Endodermal cell (in vitro differentiated cells): ENCODE measurements at regions not wholly inside any gene's neighbourhood (a gene's known extent, or its start where the extent isn't known, plus 50 kb on each side); places are given as distances from the start of the nearest gene placed in this dataset.

Experiments used
- DNase-seq: peaks from one replicate; pipeline ENCODE4 v3.0.0-alpha.2; 2017
- H3K27ac ChIP-seq: 2 replicates; pipeline ENCODE4 v1.5.1; 2013; ENCODE audit warnings: mild to moderate bottlenecking, low read depth, low read length, moderate library complexity
- H3K27me3 ChIP-seq: 2 replicates; pipeline ENCODE4 v1.6.1; 2013; ENCODE audit warnings: mild to moderate bottlenecking, low read length, moderate library complexity; ENCODE audit not compliant: insufficient read depth, control insufficient read depth, poor library complexity, severe bottlenecking
- H3K36me3 ChIP-seq: 2 replicates; pipeline ENCODE4 v1.7.0; 2013; ENCODE audit warnings: mild to moderate bottlenecking, low read length, moderate library complexity; ENCODE audit not compliant: control insufficient read depth, insufficient read depth
- H3K4me1 ChIP-seq: one replicate; pipeline ENCODE4 v1.7.0; 2013; ENCODE audit warnings: low read length; ENCODE audit not compliant: control insufficient read depth, insufficient read depth
- H3K4me3 ChIP-seq: 2 replicates; pipeline ENCODE4 v1.5.1; 2013; ENCODE audit warnings: mild to moderate bottlenecking, low read length, moderate library complexity
- H3K9ac ChIP-seq: 2 replicates; pipeline ENCODE4 v1.6.1; 2013; ENCODE audit warnings: mild to moderate bottlenecking, low read length, moderate library complexity; ENCODE audit not compliant: poor library complexity, severe bottlenecking; ENCODE audit errors: extremely low read depth
- H3K9me3 ChIP-seq: 2 replicates; pipeline ENCODE4 v1.6.1; 2013; ENCODE audit warnings: mild to moderate bottlenecking, low read length, moderate library complexity; ENCODE audit not compliant: control insufficient read depth
- H3K27ac Mint-ChIP-seq: 2 replicates; pipeline ENCODE4 v1.8.0; 2020; ENCODE audit warnings: mixed read lengths
- H3K27me3 Mint-ChIP-seq: 2 replicates; pipeline ENCODE4 v1.8.0; 2021; ENCODE audit warnings: mild to moderate bottlenecking, mixed read lengths; ENCODE audit not compliant: insufficient read depth
- H3K36me3 Mint-ChIP-seq: 2 replicates; pipeline ENCODE4 v1.8.0; 2020; ENCODE audit warnings: low read depth, mixed read lengths
- H3K4me1 Mint-ChIP-seq: 2 replicates; pipeline ENCODE4 v1.8.0; 2020; ENCODE audit warnings: mixed read lengths
- H3K4me3 Mint-ChIP-seq: 2 replicates; pipeline ENCODE4 v1.8.0; 2020; ENCODE audit warnings: mild to moderate bottlenecking, moderate library complexity, mixed read lengths
- H3K9me3 Mint-ChIP-seq: 2 replicates; pipeline ENCODE4 v1.8.0; 2020; ENCODE audit warnings: mild to moderate bottlenecking, mixed read lengths
- WGBS, 2 experiments: methylation state at CpG; one replicate each; pipeline versions ENCODE4 v1.1.5 to v1.1.7; 2013; ENCODE audit warnings: missing lambda C conversion rate in 2 of 2, mixed read lengths in 1 of 2; ENCODE audit not compliant: insufficient coverage in 1 of 2, insufficient read length in 1 of 2; 5-methylcytosine and 5-hydroxymethylcytosine counted together
- TF ChIP-seq, protein P1 (sequence below): fragments of 200-600 bp; sonication (generic); conservative IDR thresholded peaks from 2 replicates; pipeline ENCODE4 v1.5.0; 2021; ENCODE audit warnings: antibody characterized with exemption, mild to moderate bottlenecking

GRCh38 chr9:81193362-81194339 is 495.7 kb downstream of the TLE1 start:
- H3K9me3 Mint-ChIP-seq, result peaks cover 5% of the 10 kb centered on the region
- H3K4me1 ChIP-seq, result no peaks in the 10 kb centered on the region
- H3K4me1 Mint-ChIP-seq, result no peaks in the 10 kb centered on the region
- TF ChIP-seq, protein P1, sequence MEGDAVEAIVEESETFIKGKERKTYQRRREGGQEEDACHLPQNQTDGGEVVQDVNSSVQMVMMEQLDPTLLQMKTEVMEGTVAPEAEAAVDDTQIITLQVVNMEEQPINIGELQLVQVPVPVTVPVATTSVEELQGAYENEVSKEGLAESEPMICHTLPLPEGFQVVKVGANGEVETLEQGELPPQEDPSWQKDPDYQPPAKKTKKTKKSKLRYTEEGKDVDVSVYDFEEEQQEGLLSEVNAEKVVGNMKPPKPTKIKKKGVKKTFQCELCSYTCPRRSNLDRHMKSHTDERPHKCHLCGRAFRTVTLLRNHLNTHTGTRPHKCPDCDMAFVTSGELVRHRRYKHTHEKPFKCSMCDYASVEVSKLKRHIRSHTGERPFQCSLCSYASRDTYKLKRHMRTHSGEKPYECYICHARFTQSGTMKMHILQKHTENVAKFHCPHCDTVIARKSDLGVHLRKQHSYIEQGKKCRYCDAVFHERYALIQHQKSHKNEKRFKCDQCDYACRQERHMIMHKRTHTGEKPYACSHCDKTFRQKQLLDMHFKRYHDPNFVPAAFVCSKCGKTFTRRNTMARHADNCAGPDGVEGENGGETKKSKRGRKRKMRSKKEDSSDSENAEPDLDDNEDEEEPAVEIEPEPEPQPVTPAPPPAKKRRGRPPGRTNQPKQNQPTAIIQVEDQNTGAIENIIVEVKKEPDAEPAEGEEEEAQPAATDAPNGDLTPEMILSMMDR, result no peak
- no peaks in the 10 kb centered on the region for H3K27me3 Mint-ChIP-seq
- no peaks in the 10 kb centered on the region for H3K36me3 Mint-ChIP-seq
- H3K27ac Mint-ChIP-seq, result no peak overlapping the region
- no peak overlapping the region for H3K4me3 Mint-ChIP-seq
- H3K4me3 ChIP-seq, result no peak overlapping the region
- no peak for DNase-seq
- no peak overlapping the region for H3K9ac ChIP-seq
- 98 to 100% methylated on average over 1 of the region's 1 CpG for WGBS, 2 experiments
- H3K36me3 ChIP-seq, result no peaks in the 10 kb centered on the region
- peaks cover 10% of the 10 kb centered on the region for H3K9me3 ChIP-seq
- H3K27me3 ChIP-seq, result no peaks in the 10 kb centered on the region
- H3K27ac ChIP-seq, result no peak overlapping the region

- TF ChIP-seq, protein P1, result no peak
Observed at GRCh38 chr9:81191222-81191621, 498.1 kb downstream of the TLE1 start.

GRCh38 chr9:81190659-81191058 is 498.7 kb downstream of the TLE1 start:
- TF ChIP-seq, protein P1, result no peak
- no peak overlapping the region for H3K4me3 ChIP-seq
- Mint-ChIP-seq H3K9me3 (peaks cover 5% of the 10 kb centered on the region), H3K27me3 (no peaks in the 10 kb centered on the region), H3K27ac (no peak overlapping the region), H3K36me3 (no peaks in the 10 kb centered on the region), H3K4me3 (no peak overlapping the region), H3K4me1 (no peaks in the 10 kb centered on the region)
- no peak overlapping the region for H3K27ac ChIP-seq
- H3K9me3 ChIP-seq, result peaks cover 10% of the 10 kb centered on the region
- H3K9ac ChIP-seq, result no peak overlapping the region
- no peak for DNase-seq
- 100% methylated on average over 1 of the region's 1 CpG; no CpG with 5 or more reads in 1 of the 2 experiments for WGBS, 2 experiments
- H3K27me3 ChIP-seq, result no peaks in the 10 kb centered on the region
- H3K4me1 ChIP-seq, result no peaks in the 10 kb centered on the region
- H3K36me3 ChIP-seq, result no peaks in the 10 kb centered on the region

More at GRCh38 chr9:81191222-81191621, 498.1 kb downstream of the TLE1 start:
- H3K4me3 ChIP-seq, result no peak overlapping the region
- H3K4me1 ChIP-seq, result no peaks in the 10 kb centered on the region
- H3K27me3 Mint-ChIP-seq, result no peaks in the 10 kb centered on the region
- no peak overlapping the region for H3K9ac ChIP-seq
- no peak for DNase-seq
- H3K27me3 ChIP-seq, result no peaks in the 10 kb centered on the region
- peaks cover 5% of the 10 kb centered on the region for H3K9me3 Mint-ChIP-seq
- peaks cover 10% of the 10 kb centered on the region for H3K9me3 ChIP-seq
- no peak overlapping the region for H3K27ac ChIP-seq
- H3K4me1 Mint-ChIP-seq, result no peaks in the 10 kb centered on the region
- H3K27ac Mint-ChIP-seq, result no peak overlapping the region
- H3K36me3 Mint-ChIP-seq, result no peaks in the 10 kb centered on the region
- H3K36me3 ChIP-seq, result no peaks in the 10 kb centered on the region
- no CpG with 5 or more reads among the region's 2 CpGs for WGBS, 2 experiments
- H3K4me3 Mint-ChIP-seq, result no peak overlapping the region
